ENCODE measurements at regions not wholly inside any gene's neighbourhood (a gene's known extent, or its start where the extent isn't known, plus 50 kb on each side); places are given as distances from the start of the nearest gene placed in this dataset.

DNA sequence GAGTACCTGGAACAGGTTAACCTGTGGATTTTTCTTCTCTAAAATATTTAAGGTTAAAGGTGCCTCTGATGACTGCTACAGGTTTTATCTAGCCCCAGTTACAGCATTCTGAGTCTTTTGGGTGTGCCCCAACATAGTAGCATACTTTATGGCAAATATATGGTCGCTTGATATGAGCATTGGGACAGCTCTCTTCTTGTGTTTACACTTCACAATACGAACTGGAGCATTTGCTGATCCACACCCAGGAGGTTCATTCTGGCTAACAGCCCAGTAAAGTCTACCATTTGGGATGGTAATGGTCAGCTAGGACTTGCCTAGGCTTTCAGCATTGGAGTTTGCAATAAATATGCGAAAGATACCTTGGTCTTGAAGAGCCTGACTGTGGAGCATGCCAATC is 101.3 kb downstream of the DISP1 start:
- ATAC-seq (no peak), DNase-seq (no peak)
- Mint-ChIP-seq H3K4me1 (ENCODE audit: low read depth) (no peaks in the 10 kb centered on the region), H3K9me3 (ENCODE audit: insufficient read depth) (peaks cover 9% of the 10 kb centered on the region), H3K4me3 (no peak overlapping the region), H3K27ac (no peak overlapping the region), H3K36me3 (ENCODE audit: low read depth) (no peaks in the 10 kb centered on the region), H3K27me3 (ENCODE audit: low read depth) (no peaks in the 10 kb centered on the region)
- ChIA-PET CTCF (no interaction called here), POLR2A (no interaction called here)

DNA sequence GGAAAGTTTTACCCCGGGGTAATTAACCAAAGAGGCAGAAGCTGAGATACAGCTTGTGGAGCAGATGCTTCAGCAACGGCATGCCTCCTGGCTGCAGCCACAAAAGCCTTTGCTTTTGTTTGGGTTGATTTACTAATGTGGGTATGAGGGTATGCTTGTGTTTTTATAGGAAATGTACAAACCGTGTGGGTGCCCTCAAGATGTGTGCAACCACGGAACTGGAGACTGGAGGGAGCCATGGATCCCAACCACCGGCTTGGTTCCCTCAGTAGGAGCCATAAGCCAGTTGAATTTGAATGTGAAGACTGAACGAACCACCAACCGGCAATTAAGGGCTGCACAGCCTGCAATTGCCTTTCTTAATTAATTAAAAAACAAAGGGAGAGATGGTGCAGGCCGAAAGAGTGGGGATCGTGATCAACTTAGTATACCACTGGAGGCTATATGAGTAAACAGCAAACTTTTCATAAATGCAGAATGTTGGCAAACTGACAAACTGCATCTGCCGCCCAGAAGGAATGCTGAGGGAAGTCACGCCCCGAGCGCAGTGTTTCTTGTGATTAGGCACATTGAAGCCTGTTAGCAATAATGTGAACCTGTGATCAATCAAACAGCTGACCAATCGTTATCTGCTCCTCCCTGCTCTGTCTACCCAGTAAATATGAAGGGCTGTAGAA is 104.1 kb downstream of the DISP1 start:
- Mint-ChIP-seq H3K9me3 (ENCODE audit: insufficient read depth) (peaks cover 9% of the 10 kb centered on the region), H3K27ac (no peak overlapping the region), H3K36me3 (ENCODE audit: low read depth) (no peaks in the 10 kb centered on the region), H3K4me3 (no peak overlapping the region), H3K4me1 (ENCODE audit: low read depth) (no peaks in the 10 kb centered on the region), H3K27me3 (ENCODE audit: low read depth) (no peaks in the 10 kb centered on the region)
- POLR2A ChIA-PET, result no interaction called here
- CTCF ChIA-PET, result no interaction called here
- no peak for DNase-seq
- ATAC-seq, result no peak

DNA sequence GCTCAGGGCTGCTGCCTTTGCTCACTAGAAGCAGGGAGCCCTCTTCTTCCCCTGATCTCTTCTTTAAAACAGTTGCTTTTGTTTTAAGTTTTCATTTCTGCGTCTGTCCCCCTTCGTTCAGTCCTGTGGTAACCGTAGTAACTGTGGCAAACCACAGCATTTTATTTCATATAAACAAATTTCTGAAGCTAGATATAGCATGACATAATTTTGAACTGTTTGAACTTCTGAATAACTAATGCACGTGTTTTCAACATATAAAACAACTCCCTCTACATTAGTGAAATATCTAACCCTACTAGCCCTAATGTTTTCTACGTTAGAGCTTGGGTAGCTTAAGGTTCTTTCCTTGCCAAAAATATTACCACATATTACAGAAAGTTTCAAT is 104.6 kb downstream of the DISP1 start:
- Mint-ChIP-seq H3K36me3 (ENCODE audit: low read depth) (no peaks in the 10 kb centered on the region), H3K27me3 (ENCODE audit: low read depth) (no peaks in the 10 kb centered on the region), H3K4me1 (ENCODE audit: low read depth) (no peaks in the 10 kb centered on the region), H3K9me3 (ENCODE audit: insufficient read depth) (peaks cover 9% of the 10 kb centered on the region), H3K4me3 (no peak overlapping the region), H3K27ac (no peak overlapping the region)
- DNase-seq, result no peak
- ChIA-PET POLR2A (no interaction called here), CTCF (no interaction called here)
- no peak for ATAC-seq

DNA sequence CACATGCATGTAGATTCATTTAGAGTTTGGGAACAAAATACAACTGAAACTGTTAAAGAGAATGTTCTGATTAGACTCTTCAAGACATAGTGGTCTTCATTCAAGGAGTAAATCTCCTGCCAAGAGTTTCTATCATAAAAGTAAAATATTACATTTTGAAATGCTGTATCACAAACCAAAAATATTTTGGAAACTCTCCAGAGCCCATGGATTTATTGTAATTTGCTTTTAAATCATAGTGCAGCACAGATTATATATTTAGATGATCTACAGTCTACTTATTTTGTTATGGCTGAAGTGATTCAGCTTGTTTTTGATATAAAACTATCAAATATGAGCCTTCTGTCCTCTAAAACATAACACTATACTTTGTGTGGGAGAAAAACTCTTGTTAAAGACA is 105.3 kb downstream of the DISP1 start:
- POLR2A ChIA-PET, result no interaction called here
- Mint-ChIP-seq H3K4me1 (ENCODE audit: low read depth) (no peaks in the 10 kb centered on the region), H3K27me3 (ENCODE audit: low read depth) (no peaks in the 10 kb centered on the region), H3K27ac (no peak overlapping the region), H3K9me3 (ENCODE audit: insufficient read depth) (peaks cover 9% of the 10 kb centered on the region), H3K4me3 (no peak overlapping the region), H3K36me3 (ENCODE audit: low read depth) (no peaks in the 10 kb centered on the region)
- ATAC-seq (no peak), DNase-seq (no peak)
- CTCF ChIA-PET, result no interaction called here

DNA sequence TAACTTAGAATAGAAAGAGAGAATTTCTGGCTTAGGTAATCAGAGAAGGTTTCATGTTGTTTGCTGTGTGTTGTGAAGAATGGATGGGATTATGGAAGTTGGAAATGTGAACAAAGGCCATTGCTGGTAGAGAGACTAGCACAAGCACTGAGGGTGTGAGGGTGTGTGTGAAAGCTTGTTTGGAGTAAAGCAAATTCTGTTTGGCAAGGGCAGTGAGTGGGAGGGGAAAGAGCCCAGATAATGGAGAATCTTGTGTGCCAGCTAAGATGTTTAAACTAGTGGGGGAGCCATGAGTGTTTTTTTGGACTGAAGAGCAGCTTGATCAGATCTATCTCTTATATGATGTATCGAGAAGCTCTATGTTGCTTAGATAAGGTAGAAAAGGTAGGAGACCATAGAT is 107.1 kb downstream of the DISP1 start:
- Mint-ChIP-seq H3K4me3 (no peak overlapping the region), H3K27ac (no peak overlapping the region), H3K36me3 (ENCODE audit: low read depth) (no peaks in the 10 kb centered on the region), H3K4me1 (ENCODE audit: low read depth) (no peaks in the 10 kb centered on the region), H3K27me3 (ENCODE audit: low read depth) (no peaks in the 10 kb centered on the region), H3K9me3 (ENCODE audit: insufficient read depth) (peaks cover 9% of the 10 kb centered on the region)
- ATAC-seq, result no peak
- DNase-seq, result no peak
- POLR2A ChIA-PET, result no interaction called here
- CTCF ChIA-PET, result no interaction called here

DNA sequence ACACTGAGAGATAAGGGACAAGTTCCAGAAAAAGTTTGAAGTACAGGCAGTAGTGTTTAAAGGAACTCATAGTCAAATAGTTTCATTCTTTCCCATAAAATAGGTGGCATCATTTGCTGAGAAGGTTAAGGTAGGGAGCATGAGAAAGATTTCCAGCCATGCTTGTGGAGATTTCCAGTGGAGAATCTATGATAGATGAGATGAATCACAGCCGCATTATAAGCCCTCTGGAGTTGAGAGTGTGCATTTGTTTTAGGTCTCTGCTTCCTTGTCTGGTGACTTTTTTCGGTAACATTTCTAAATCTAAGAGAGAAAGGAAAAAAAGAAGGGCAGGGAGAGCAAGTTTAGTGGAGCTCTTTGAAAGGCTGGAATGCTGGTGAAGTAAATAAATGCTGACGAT is 108.7 kb downstream of the DISP1 start:
- no peaks in the 10 kb centered on the region for H3K27me3 Mint-ChIP-seq (ENCODE audit: low read depth)
- H3K4me1 Mint-ChIP-seq (ENCODE audit: low read depth), result no peaks in the 10 kb centered on the region
- H3K36me3 Mint-ChIP-seq (ENCODE audit: low read depth), result no peaks in the 10 kb centered on the region
- H3K9me3 Mint-ChIP-seq (ENCODE audit: insufficient read depth), result no peaks in the 10 kb centered on the region
- ChIA-PET POLR2A (no interaction called here), CTCF (no interaction called here)
- no peak for ATAC-seq
- no peak overlapping the region for H3K27ac Mint-ChIP-seq
- no peak overlapping the region for H3K4me3 Mint-ChIP-seq
- DNase-seq, result no peak

DNA sequence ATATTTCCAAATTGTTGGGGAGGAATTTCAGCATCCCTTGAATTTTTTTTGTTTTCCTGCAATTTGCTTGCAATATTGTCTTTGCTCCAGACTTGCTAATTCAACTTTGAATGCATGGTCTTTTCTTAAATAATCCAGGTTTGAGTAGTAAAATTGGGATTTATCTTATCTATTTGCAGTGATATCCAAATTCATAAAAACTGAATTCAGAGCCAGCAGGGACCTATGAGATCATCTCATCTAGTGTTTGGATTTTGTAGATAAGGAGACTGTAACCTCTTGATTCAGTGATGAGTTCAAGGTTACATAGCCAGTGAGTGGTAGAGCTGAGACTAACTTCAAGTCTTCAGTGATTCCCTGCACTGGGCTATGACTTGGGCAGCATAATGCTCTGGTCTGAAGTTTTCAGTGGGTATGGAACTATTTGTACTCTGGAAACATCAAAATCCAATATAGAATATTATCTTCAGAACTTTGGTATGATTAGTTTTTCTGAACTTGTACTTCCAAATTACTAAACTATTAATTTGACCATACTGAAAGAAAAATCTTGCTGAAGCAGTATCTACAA is 109.4 kb downstream of the DISP1 start:
- Mint-ChIP-seq H3K9me3 (ENCODE audit: insufficient read depth) (no peaks in the 10 kb centered on the region), H3K27ac (no peak overlapping the region), H3K36me3 (ENCODE audit: low read depth) (no peaks in the 10 kb centered on the region), H3K27me3 (ENCODE audit: low read depth) (no peaks in the 10 kb centered on the region), H3K4me3 (no peak overlapping the region), H3K4me1 (ENCODE audit: low read depth) (no peaks in the 10 kb centered on the region)
- no peak for DNase-seq
- ChIA-PET POLR2A (no interaction called here), CTCF (no interaction called here)
- no peak for ATAC-seq

DNA sequence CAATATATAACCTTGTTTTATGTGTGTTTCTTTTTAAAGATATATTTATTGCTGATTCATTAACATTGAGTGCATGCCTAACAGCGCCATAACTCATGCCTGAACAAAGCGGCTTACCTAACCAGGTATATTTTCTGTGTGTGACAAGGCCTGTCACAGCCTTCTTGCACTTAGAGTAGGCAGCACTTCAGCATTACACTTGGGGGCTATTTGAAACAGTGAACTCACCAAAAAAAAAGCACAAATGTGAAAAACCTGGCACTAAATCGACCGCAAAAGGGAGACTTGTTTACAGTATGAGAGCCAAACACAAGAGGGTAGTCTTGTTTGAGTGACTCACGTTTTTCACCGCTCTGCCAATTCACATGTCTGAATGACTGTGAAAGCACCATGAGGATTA is 111.7 kb downstream of the DISP1 start:
- ChIA-PET CTCF (no interaction called here), POLR2A (no interaction called here)
- H3K27me3 Mint-ChIP-seq (ENCODE audit: low read depth), result no peaks in the 10 kb centered on the region
- no peaks in the 10 kb centered on the region for H3K36me3 Mint-ChIP-seq (ENCODE audit: low read depth)
- no peak overlapping the region for H3K27ac Mint-ChIP-seq
- ATAC-seq (no peak), DNase-seq (no peak)
- no peaks in the 10 kb centered on the region for H3K9me3 Mint-ChIP-seq (ENCODE audit: insufficient read depth)
- H3K4me3 Mint-ChIP-seq, result no peak overlapping the region
- H3K4me1 Mint-ChIP-seq (ENCODE audit: low read depth), result no peaks in the 10 kb centered on the region

DNA sequence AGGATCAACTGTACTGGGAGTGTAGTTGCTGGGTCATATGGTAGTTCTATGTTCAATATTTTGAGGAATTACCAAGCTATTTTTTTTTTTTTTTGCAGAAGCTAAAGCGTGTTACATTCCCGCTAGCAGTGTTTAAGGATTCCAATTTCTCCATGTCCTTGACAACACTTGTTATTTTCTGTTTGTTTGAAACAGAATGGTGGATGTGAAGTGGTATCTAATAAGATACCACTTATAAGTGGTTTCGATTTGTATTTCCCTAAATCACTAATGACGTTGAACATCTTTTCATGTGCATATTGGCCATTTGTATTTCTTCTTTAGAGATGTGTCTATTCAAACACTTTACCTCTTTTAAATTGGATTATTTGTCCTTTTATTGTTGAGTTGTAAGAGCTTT is 112.2 kb downstream of the DISP1 start:
- ATAC-seq, result no peak

DNA sequence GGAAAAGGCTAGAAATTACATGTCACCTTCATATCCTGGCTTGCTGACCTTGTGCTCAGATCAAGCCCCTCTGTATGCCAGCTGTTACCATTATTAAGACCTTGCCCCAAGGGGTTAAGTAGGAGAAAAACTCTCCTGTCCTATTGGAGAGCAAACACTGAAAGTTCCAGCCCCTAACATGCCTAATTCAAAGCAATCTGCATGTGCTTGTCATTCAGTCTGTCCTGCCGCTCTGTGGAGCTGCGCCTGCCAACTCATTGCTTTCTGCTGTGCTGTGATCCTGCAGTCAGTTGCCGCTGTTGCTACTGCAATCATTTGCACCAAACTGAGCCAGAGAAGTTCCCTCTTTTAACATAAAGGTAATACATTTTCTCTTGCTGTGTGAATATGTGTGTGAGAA is 113.4 kb downstream of the DISP1 start:
- Mint-ChIP-seq H3K27me3 (ENCODE audit: low read depth) (no peaks in the 10 kb centered on the region), H3K36me3 (ENCODE audit: low read depth) (no peaks in the 10 kb centered on the region), H3K4me1 (ENCODE audit: low read depth) (no peaks in the 10 kb centered on the region), H3K4me3 (no peak overlapping the region), H3K27ac (no peak overlapping the region), H3K9me3 (ENCODE audit: insufficient read depth) (no peaks in the 10 kb centered on the region)
- ATAC-seq (no peak), DNase-seq (no peak)
- ChIA-PET POLR2A (interaction anchor here (0.6 kb wide), 1 partner anchor 269 kb away, joined by 3 read pairs; no protein-coding TSS in a partner anchor), CTCF (no interaction called here)

More for the DNA sequence above, 112.2 kb downstream of the DISP1 start:
- Mint-ChIP-seq H3K27me3 (ENCODE audit: low read depth) (no peaks in the 10 kb centered on the region), H3K4me3 (no peak overlapping the region), H3K36me3 (ENCODE audit: low read depth) (no peaks in the 10 kb centered on the region), H3K27ac (no peak overlapping the region), H3K4me1 (ENCODE audit: low read depth) (no peaks in the 10 kb centered on the region), H3K9me3 (ENCODE audit: insufficient read depth) (no peaks in the 10 kb centered on the region)
- CTCF ChIA-PET, result no interaction called here
- no peak for DNase-seq
- POLR2A ChIA-PET, result no interaction called here

DNA sequence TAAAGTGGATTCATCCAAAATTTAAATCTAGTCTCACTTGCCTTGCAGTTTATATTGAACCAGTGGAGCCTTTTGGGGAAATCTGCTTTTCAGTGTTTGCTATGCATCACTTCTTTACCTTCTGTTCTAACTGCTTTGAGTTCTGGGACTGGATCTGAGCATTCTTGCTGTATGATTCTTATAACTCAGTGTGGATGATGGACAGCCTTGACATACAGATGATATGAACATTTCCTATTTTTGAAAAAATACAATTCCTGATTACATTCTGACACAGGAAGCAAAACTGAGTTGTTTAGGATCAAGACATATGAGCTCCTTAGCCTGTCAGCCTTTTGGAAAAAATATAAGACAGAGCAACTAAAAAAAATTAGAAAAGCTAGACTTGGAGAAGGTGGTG is 115.2 kb downstream of the DISP1 start:
- CTCF ChIA-PET, result no interaction called here
- POLR2A ChIA-PET, result no interaction called here
- no peaks in the 10 kb centered on the region for H3K9me3 Mint-ChIP-seq (ENCODE audit: insufficient read depth)
- H3K4me1 Mint-ChIP-seq (ENCODE audit: low read depth), result no peaks in the 10 kb centered on the region
- no peaks in the 10 kb centered on the region for H3K36me3 Mint-ChIP-seq (ENCODE audit: low read depth)
- H3K27ac Mint-ChIP-seq, result no peak overlapping the region
- H3K27me3 Mint-ChIP-seq (ENCODE audit: low read depth), result no peaks in the 10 kb centered on the region
- no peak for DNase-seq
- ATAC-seq, result no peak
- H3K4me3 Mint-ChIP-seq, result no peak overlapping the region

DNA sequence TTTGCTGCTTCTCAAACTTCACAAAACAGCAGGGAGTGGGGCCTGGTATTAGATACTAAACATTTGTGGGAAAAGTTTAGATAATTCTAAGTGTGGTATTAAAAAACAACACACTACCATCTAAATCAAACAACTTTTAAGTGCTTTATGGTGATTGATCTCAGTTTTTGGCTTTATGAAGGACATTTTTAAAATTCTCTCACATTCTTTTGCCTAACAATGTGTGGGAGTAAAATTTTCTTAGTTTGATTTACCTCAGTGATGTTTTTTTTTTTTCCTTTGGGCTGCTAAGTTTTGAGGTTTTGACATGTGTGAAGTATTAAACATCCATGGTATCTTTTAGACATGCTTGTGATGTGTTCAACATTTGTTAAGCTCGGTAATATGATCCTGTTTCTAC is 116.2 kb downstream of the DISP1 start:
- Mint-ChIP-seq H3K27me3 (ENCODE audit: low read depth) (no peaks in the 10 kb centered on the region), H3K36me3 (ENCODE audit: low read depth) (no peaks in the 10 kb centered on the region), H3K27ac (no peak overlapping the region), H3K4me3 (no peak overlapping the region), H3K4me1 (ENCODE audit: low read depth) (no peaks in the 10 kb centered on the region), H3K9me3 (ENCODE audit: insufficient read depth) (no peaks in the 10 kb centered on the region)
- DNase-seq (no peak), ATAC-seq (no peak)
- ChIA-PET POLR2A (no interaction called here), CTCF (no interaction called here)

DNA sequence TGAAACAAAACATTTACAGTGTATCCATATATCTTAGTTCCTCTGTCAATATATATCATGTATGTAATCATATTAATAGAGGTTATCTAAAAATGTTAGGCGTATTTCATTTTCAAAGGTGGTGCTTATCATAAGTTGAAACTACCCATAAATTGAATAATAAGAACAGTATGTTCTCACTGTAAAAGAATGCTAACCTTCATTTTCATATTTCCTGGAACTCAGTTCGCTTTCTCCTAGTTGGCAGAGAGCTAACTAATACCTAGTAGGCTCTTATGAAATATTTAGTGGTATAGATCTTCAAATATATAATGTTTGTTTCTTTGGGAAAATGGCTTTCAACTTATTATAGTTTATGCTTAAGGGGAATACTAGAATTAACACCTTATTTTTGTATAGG is 118.4 kb downstream of the DISP1 start:
- Mint-ChIP-seq H3K36me3 (ENCODE audit: low read depth) (no peaks in the 10 kb centered on the region), H3K4me1 (ENCODE audit: low read depth) (no peaks in the 10 kb centered on the region), H3K4me3 (no peak overlapping the region), H3K27me3 (ENCODE audit: low read depth) (no peaks in the 10 kb centered on the region), H3K9me3 (ENCODE audit: insufficient read depth) (no peaks in the 10 kb centered on the region), H3K27ac (no peak overlapping the region)
- ATAC-seq (no peak), DNase-seq (no peak)
- ChIA-PET CTCF (no interaction called here), POLR2A (no interaction called here)
